HL-60 (cell line): ENCODE measurements at regions not wholly inside any gene's neighbourhood (a gene's known extent, or its start where the extent isn't known, plus 50 kb on each side); places are given as distances from the start of the nearest gene placed in this dataset.

ENCODE experiments used
- DNase-seq, 2 experiments: peaks; one replicate each; pipeline ENCODE4 v3.0.0-alpha.2; 2010 to 2020; ENCODE audit warnings: low read depth in 1 of 2, low spot score in 1 of 2
- H3K27ac ChIP-seq: fragments of 250-450 bp; sonication (Bioruptor Pico); replicated peaks from 2 replicates; pipeline ENCODE4 v1.5.1; 2020; ENCODE audit warnings: mild to moderate bottlenecking, moderate library complexity
- H3K27me3 ChIP-seq: fragments of 250-450 bp; sonication (Bioruptor Pico); 2 replicates; pipeline ENCODE4 v1.5.1; 2021; ENCODE audit warnings: mild to moderate bottlenecking, moderate library complexity; ENCODE audit not compliant: insufficient read depth, poor library complexity, severe bottlenecking
- H3K4me3 ChIP-seq: replicated peaks from 2 replicates; pipeline ENCODE4 v1.5.1; 2011; ENCODE audit warnings: mild to moderate bottlenecking, control low read depth, low read length; ENCODE audit not compliant: insufficient read depth
- GABPA ChIP-seq: IDR thresholded peaks from 2 replicates; pipeline ENCODE4 v1.6.1; 2012; ENCODE audit warnings: low read depth
- POLR2AphosphoS5 ChIP-seq: IDR thresholded peaks from 2 replicates; pipeline ENCODE4 v1.6.1; 2012; ENCODE audit warnings: low read depth
- SPI1 ChIP-seq: IDR thresholded peaks from 2 replicates; pipeline ENCODE4 v1.6.1; 2012; ENCODE audit warnings: low read depth, mild to moderate bottlenecking, borderline replicate concordance
- TF ChIP-seq, protein P1 (sequence below): IDR thresholded peaks from 2 replicates; pipeline ENCODE4 v1.6.1; 2012; ENCODE audit warnings: low read depth; ENCODE audit not compliant: insufficient replicate concordance
- TF ChIP-seq, protein P2 (sequence below): IDR thresholded peaks from one replicate; pipeline ENCODE4 v1.5.1; 2011; ENCODE audit warnings: low read length, control low read depth, inconsistent platforms; ENCODE audit not compliant: insufficient read depth

DNA sequence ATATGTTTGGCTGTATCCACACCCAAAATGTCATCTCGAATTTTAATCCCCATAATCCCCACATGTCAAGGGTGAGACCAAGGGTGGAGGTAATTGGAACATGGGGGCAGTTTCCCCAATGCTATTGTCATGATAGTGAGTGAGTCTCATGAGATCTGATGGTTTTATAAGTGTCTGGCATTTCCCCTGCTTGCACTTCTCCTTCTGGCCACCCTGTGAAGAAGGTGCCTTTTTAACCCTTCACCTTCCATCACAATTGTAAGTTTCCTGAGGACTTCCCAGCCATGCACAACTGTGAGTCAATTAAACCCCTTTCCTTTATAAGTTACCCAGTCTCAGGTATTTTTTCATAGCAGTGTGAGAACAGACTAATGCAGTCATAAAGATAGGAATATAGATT is 216.7 kb upstream of the SSTR1 start:
- no peak for DNase-seq
- H3K27me3 ChIP-seq = no peaks in the 10 kb centered on the region
- no peak overlapping the region for H3K4me3 ChIP-seq
- H3K27ac ChIP-seq = no peak overlapping the region
- TF ChIP-seq SPI1 (no peak), POLR2AphosphoS5 (no peak), GABPA (no peak)
- TF ChIP-seq, protein P1, sequence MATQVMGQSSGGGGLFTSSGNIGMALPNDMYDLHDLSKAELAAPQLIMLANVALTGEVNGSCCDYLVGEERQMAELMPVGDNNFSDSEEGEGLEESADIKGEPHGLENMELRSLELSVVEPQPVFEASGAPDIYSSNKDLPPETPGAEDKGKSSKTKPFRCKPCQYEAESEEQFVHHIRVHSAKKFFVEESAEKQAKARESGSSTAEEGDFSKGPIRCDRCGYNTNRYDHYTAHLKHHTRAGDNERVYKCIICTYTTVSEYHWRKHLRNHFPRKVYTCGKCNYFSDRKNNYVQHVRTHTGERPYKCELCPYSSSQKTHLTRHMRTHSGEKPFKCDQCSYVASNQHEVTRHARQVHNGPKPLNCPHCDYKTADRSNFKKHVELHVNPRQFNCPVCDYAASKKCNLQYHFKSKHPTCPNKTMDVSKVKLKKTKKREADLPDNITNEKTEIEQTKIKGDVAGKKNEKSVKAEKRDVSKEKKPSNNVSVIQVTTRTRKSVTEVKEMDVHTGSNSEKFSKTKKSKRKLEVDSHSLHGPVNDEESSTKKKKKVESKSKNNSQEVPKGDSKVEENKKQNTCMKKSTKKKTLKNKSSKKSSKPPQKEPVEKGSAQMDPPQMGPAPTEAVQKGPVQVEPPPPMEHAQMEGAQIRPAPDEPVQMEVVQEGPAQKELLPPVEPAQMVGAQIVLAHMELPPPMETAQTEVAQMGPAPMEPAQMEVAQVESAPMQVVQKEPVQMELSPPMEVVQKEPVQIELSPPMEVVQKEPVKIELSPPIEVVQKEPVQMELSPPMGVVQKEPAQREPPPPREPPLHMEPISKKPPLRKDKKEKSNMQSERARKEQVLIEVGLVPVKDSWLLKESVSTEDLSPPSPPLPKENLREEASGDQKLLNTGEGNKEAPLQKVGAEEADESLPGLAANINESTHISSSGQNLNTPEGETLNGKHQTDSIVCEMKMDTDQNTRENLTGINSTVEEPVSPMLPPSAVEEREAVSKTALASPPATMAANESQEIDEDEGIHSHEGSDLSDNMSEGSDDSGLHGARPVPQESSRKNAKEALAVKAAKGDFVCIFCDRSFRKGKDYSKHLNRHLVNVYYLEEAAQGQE = no peak
- TF ChIP-seq, protein P2, sequence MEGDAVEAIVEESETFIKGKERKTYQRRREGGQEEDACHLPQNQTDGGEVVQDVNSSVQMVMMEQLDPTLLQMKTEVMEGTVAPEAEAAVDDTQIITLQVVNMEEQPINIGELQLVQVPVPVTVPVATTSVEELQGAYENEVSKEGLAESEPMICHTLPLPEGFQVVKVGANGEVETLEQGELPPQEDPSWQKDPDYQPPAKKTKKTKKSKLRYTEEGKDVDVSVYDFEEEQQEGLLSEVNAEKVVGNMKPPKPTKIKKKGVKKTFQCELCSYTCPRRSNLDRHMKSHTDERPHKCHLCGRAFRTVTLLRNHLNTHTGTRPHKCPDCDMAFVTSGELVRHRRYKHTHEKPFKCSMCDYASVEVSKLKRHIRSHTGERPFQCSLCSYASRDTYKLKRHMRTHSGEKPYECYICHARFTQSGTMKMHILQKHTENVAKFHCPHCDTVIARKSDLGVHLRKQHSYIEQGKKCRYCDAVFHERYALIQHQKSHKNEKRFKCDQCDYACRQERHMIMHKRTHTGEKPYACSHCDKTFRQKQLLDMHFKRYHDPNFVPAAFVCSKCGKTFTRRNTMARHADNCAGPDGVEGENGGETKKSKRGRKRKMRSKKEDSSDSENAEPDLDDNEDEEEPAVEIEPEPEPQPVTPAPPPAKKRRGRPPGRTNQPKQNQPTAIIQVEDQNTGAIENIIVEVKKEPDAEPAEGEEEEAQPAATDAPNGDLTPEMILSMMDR = no peak

DNA sequence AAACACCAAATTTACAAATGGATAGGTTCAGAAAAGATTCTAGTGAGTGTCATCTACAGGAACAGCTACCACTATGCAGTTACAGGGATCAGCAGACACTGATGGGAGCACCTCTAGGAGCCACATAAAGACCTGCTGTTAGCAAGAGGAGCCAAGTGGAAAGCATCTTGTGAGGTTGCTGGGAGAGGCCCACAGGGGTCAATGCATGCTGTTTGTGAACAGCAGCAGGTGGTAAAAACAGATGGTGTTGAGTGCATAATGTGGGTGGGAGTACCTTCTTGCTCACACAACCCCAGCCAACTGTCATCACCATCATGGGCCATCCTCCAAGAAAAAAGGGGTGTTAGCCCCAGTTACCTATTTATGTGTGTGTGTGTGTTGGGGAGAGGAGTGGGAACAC is 215.2 kb upstream of the SSTR1 start:
- Histone ChIP-seq H3K27ac (no peak overlapping the region), H3K4me3 (no peak overlapping the region), H3K27me3 (no peaks in the 10 kb centered on the region)
- TF ChIP-seq SPI1 (no peak), GABPA (no peak), POLR2AphosphoS5 (no peak)
- TF ChIP-seq, protein P1 = no peak
- TF ChIP-seq, protein P2 = no peak
- no peak for DNase-seq

DNA sequence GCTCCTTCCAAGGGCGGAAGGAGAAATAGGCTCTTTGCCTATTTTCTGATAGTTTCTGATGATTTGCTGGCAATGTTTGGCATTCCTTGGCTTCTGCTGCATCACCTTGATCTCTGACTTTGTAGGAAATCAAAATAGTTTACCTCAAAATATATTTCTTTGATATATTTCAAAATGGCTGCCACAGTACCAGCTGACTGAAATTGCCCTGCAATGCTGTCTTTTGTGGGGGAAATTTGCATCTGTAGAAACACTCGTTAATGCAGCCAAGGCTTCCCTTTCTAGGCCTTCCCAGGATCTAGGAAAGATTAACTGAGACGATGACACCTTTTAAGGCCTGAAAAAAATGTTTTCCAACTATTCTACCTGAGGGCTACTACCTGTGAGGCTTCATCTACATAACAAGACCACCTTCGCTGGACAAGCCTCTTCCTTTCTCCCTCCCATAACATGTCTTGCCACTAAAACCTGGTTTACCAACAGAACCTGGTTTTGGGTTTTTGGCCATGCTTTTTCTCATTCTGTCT is 212.8 kb upstream of the SSTR1 start:
- Histone ChIP-seq H3K27ac (no peak overlapping the region), H3K27me3 (no peaks in the 10 kb centered on the region), H3K4me3 (no peak overlapping the region)
- DNase-seq = no peak
- TF ChIP-seq SPI1 = no peak
- TF ChIP-seq, protein P2 = no peak
- TF ChIP-seq GABPA = no peak
- TF ChIP-seq POLR2AphosphoS5 = no peak
- TF ChIP-seq, protein P1 = no peak
